H9 (cell line): ENCODE measurements at regions not wholly inside any gene's neighbourhood (a gene's known extent, or its start where the extent isn't known, plus 50 kb on each side); places are given as distances from the start of the nearest gene placed in this dataset.

Experiments used
- DNase-seq: peaks from one replicate; pipeline ENCODE4 v3.0.0-alpha.2; 2017
- H2AFZ ChIP-seq: one replicate; pipeline ENCODE4 v1.6.1; 2013; ENCODE audit warnings: mild to moderate bottlenecking, low read length, control low read depth, moderate library complexity
- H2AK5ac ChIP-seq: 2 replicates; pipeline ENCODE4 v1.6.1; 2013; ENCODE audit warnings: low read length, control low read depth, mixed read lengths; ENCODE audit not compliant: insufficient read length
- H2BK120ac ChIP-seq: one replicate; pipeline ENCODE4 v1.6.1; 2013; ENCODE audit warnings: low read depth, mild to moderate bottlenecking, low read length, control low read depth, inconsistent platforms; ENCODE audit not compliant: poor library complexity, severe bottlenecking
- H2BK12ac ChIP-seq: 2 replicates; pipeline ENCODE4 v1.6.1; 2013; ENCODE audit warnings: low read length, control low read depth, mixed read lengths, low read depth; ENCODE audit not compliant: insufficient read length
- H2BK15ac ChIP-seq: 2 replicates; pipeline ENCODE4 v1.6.1; 2013; ENCODE audit warnings: low read depth, low read length, control low read depth
- H2BK20ac ChIP-seq: one replicate; pipeline ENCODE4 v1.6.1; 2013; ENCODE audit warnings: low read depth, mild to moderate bottlenecking, low read length, control low read depth, inconsistent platforms; ENCODE audit not compliant: poor library complexity, severe bottlenecking
- H2BK5ac ChIP-seq: 2 replicates; pipeline ENCODE4 v1.6.1; 2013; ENCODE audit warnings: low read length, control low read depth, mixed read lengths; ENCODE audit not compliant: insufficient read length
- H3K14ac ChIP-seq: 2 replicates; pipeline ENCODE4 v1.6.1; 2013; ENCODE audit warnings: low read length, control low read depth; ENCODE audit not compliant: insufficient read depth
- H3K18ac ChIP-seq: 2 replicates; pipeline ENCODE4 v1.6.1; 2013; ENCODE audit warnings: low read depth, mild to moderate bottlenecking, mixed read lengths, low read length, control low read depth; ENCODE audit not compliant: insufficient read length
- H3K23ac ChIP-seq: 2 replicates; pipeline ENCODE4 v1.6.1; 2013; ENCODE audit warnings: low read length, control low read depth, mixed read lengths, low read depth; ENCODE audit not compliant: insufficient read length
- H3K23me2 ChIP-seq: 2 replicates; pipeline ENCODE4 v1.6.1; 2013; ENCODE audit warnings: low read depth, mild to moderate bottlenecking, mixed read lengths, low read length, control low read depth; ENCODE audit not compliant: insufficient read length, poor library complexity, severe bottlenecking
- H3K27ac ChIP-seq: 2 replicates; pipeline ENCODE4 v1.5.1; 2013; ENCODE audit warnings: low read length, control low read depth, mixed read lengths, low read depth; ENCODE audit not compliant: insufficient read length
- H3K27me3 ChIP-seq: 2 replicates; pipeline ENCODE4 v1.6.1; 2013; ENCODE audit warnings: low read length, control low read depth, inconsistent platforms; ENCODE audit not compliant: insufficient read depth
- H3K4ac ChIP-seq: 2 replicates; pipeline ENCODE4 v1.6.1; 2013; ENCODE audit warnings: low read depth, mild to moderate bottlenecking, control low read depth, inconsistent platforms, low read length, moderate library complexity
- H3K4me1 ChIP-seq: 2 replicates; pipeline ENCODE4 v1.6.1; 2013; ENCODE audit warnings: low read length, control low read depth, inconsistent platforms; ENCODE audit not compliant: insufficient read depth
- H3K4me2 ChIP-seq: 2 replicates; pipeline ENCODE4 v1.6.1; 2013; ENCODE audit warnings: low read length, control low read depth, mixed read lengths; ENCODE audit not compliant: insufficient read length, insufficient read depth
- H3K56ac ChIP-seq: 2 replicates; pipeline ENCODE4 v1.6.1; 2013; ENCODE audit warnings: low read depth, mild to moderate bottlenecking, mixed read lengths, low read length, control low read depth; ENCODE audit not compliant: insufficient read length
- H3K79me1 ChIP-seq: 2 replicates; pipeline ENCODE4 v1.6.1; 2013; ENCODE audit warnings: low read depth, mild to moderate bottlenecking, moderate library complexity, low read length, control low read depth, inconsistent platforms; ENCODE audit not compliant: insufficient read depth, poor library complexity, severe bottlenecking
- H3K79me2 ChIP-seq: 2 replicates; pipeline ENCODE4 v1.6.1; 2013; ENCODE audit warnings: low read length, control low read depth, inconsistent platforms; ENCODE audit not compliant: insufficient read depth
- H3K9ac ChIP-seq: 2 replicates; pipeline ENCODE4 v1.6.1; 2013; ENCODE audit warnings: low read length, control low read depth, mixed read lengths; ENCODE audit not compliant: insufficient read length; ENCODE audit errors: extremely low read depth
- H3K9me3 ChIP-seq: one replicate; pipeline ENCODE4 v1.6.1; 2013; ENCODE audit warnings: low read depth, low read length, inconsistent platforms; ENCODE audit not compliant: control insufficient read depth
- H3T11ph ChIP-seq: one replicate; pipeline ENCODE4 v1.6.1; 2013; ENCODE audit warnings: mild to moderate bottlenecking, low read length, control low read depth, inconsistent platforms
- H4K20me1 ChIP-seq: one replicate; pipeline ENCODE4 v1.6.1; 2013; ENCODE audit not compliant: control insufficient read depth, insufficient read length, insufficient read depth
- H4K5ac ChIP-seq: 2 replicates; pipeline ENCODE4 v1.6.1; 2013; ENCODE audit warnings: low read depth, mild to moderate bottlenecking, mixed read lengths, low read length, control low read depth; ENCODE audit not compliant: insufficient read length
- H4K8ac ChIP-seq: replicated peaks from 2 replicates; pipeline ENCODE4 v1.6.1; 2013; ENCODE audit warnings: low read length, control low read depth, mixed read lengths, low read depth; ENCODE audit not compliant: insufficient read length
- H4K91ac ChIP-seq: 2 replicates; pipeline ENCODE4 v1.6.1; 2013; ENCODE audit warnings: low read depth, mild to moderate bottlenecking, moderate library complexity, mixed read lengths, low read length, control low read depth; ENCODE audit not compliant: insufficient read length
- H3K27ac Mint-ChIP-seq, 3 experiments: 2 replicates in 2 of 3; 3 replicates in 1 of 3; pipeline ENCODE4 v1.8.0; 2020 to 2021; ENCODE audit warnings: mixed read lengths in 3 of 3, mild to moderate bottlenecking in 1 of 3, moderate library complexity in 1 of 3
- H3K27me3 Mint-ChIP-seq: 2 replicates; pipeline ENCODE4 v1.8.0; 2021; ENCODE audit warnings: low read depth, mild to moderate bottlenecking, moderate library complexity, mixed read lengths
- H3K36me3 Mint-ChIP-seq, 3 experiments: 2 replicates in 2 of 3; 3 replicates in 1 of 3; pipeline ENCODE4 v1.8.0; 2020 to 2021; ENCODE audit warnings: low read depth in 3 of 3, mixed read lengths in 3 of 3; ENCODE audit not compliant: insufficient read depth in 1 of 3
- H3K4me1 Mint-ChIP-seq, 2 experiments: 2 replicates each; pipeline ENCODE4 v1.8.0; 2020; ENCODE audit warnings: mixed read lengths in 2 of 2
- H3K4me3 Mint-ChIP-seq, 2 experiments: 2 replicates in 1 of 2; 3 replicates in 1 of 2; pipeline ENCODE4 v1.8.0; 2020 to 2021; ENCODE audit warnings: mild to moderate bottlenecking in 2 of 2, mixed read lengths in 2 of 2, moderate library complexity in 1 of 2
- H3K9me3 Mint-ChIP-seq, 2 experiments: 2 replicates in 1 of 2; 3 replicates in 1 of 2; pipeline ENCODE4 v1.8.0; 2020; ENCODE audit warnings: mild to moderate bottlenecking in 2 of 2, mixed read lengths in 2 of 2, moderate library complexity in 1 of 2
- WGBS: extraction: QIAGEN DNeasy Blood & Tissue Kit; methylation state at CpG from one replicate; pipeline ENCODE4 v1.1.7; 2013; ENCODE audit warnings: missing lambda C conversion rate, low lambda C conversion rate, mixed read lengths; ENCODE audit not compliant: insufficient read length; ENCODE audit errors: extremely low coverage; 5-methylcytosine and 5-hydroxymethylcytosine counted together
- TF ChIP-seq, protein P1 (sequence below): fragments of 200-600 bp; sonication (generic); conservative IDR thresholded peaks from 3 replicates; pipeline ENCODE4 v1.8.0; 2021; ENCODE audit warnings: antibody characterized with exemption, mild to moderate bottlenecking

DNA sequence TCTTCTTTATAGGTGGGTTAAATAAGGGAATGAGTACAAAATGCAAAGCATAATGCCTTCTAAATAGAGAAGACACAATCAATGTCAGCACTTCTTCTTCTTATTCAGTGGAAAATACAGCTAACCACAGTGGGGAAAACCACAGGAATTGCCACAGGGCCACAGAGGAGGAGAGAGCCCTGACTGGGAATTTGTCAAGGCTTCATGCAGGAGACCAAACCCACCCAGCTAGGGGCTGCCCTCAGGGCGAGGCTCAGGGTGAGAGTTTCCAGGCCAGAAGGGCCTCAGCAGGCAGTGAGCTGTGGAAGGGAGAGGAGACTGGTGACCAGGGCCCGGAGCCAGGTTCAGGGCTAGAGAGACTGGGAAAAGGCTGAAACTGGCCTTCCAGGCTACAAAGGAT is 279.1 kb downstream of the MSX2 start:
- H3K27ac Mint-ChIP-seq: no peak overlapping the region
- no peak overlapping the region for H3K18ac ChIP-seq
- H4K20me1 ChIP-seq: no peaks in the 10 kb centered on the region
- H2BK20ac ChIP-seq: no peak overlapping the region
- no peaks in the 10 kb centered on the region for H3K4me1 ChIP-seq
- H3K4me2 ChIP-seq: no peak overlapping the region
- H3K9me3 Mint-ChIP-seq: peaks cover 5 to 6% of the 10 kb centered on the region in 2 experiments
- no peak overlapping the region for H2AFZ ChIP-seq
- no peak overlapping the region for H3K23ac ChIP-seq
- H3K9ac ChIP-seq: no peak overlapping the region
- H3K56ac ChIP-seq: no peak overlapping the region
- H4K8ac ChIP-seq: no peak overlapping the region
- H3K27ac ChIP-seq: no peak overlapping the region
- H3K4ac ChIP-seq: no peak overlapping the region
- H3K4me3 Mint-ChIP-seq: no peak overlapping the region
- H2BK12ac ChIP-seq: no peak overlapping the region
- peaks cover 0 to 4% (median 0%) of the 10 kb centered on the region in 3 experiments; a peak in 1 of 7 replicates for H3K36me3 Mint-ChIP-seq
- no CpG with 5 or more reads among the region's 2 CpGs for WGBS
- H3K27me3 ChIP-seq: no peaks in the 10 kb centered on the region
- no peaks in the 10 kb centered on the region for H3K9me3 ChIP-seq
- H3K4me1 Mint-ChIP-seq: peaks cover 3 to 4% of the 10 kb centered on the region in 2 experiments
- no peak for DNase-seq
- no peak overlapping the region for H2BK120ac ChIP-seq
- peaks cover 15% of the 10 kb centered on the region for H3K27me3 Mint-ChIP-seq
- H3K14ac ChIP-seq: no peak overlapping the region
- H2BK5ac ChIP-seq: no peak overlapping the region
- no peak overlapping the region for H4K91ac ChIP-seq
- TF ChIP-seq, protein P1, sequence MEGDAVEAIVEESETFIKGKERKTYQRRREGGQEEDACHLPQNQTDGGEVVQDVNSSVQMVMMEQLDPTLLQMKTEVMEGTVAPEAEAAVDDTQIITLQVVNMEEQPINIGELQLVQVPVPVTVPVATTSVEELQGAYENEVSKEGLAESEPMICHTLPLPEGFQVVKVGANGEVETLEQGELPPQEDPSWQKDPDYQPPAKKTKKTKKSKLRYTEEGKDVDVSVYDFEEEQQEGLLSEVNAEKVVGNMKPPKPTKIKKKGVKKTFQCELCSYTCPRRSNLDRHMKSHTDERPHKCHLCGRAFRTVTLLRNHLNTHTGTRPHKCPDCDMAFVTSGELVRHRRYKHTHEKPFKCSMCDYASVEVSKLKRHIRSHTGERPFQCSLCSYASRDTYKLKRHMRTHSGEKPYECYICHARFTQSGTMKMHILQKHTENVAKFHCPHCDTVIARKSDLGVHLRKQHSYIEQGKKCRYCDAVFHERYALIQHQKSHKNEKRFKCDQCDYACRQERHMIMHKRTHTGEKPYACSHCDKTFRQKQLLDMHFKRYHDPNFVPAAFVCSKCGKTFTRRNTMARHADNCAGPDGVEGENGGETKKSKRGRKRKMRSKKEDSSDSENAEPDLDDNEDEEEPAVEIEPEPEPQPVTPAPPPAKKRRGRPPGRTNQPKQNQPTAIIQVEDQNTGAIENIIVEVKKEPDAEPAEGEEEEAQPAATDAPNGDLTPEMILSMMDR: no peak
- H2BK15ac ChIP-seq: no peak overlapping the region
- no peaks in the 10 kb centered on the region for H3K23me2 ChIP-seq
- H3K79me2 ChIP-seq: no peaks in the 10 kb centered on the region
- no peaks in the 10 kb centered on the region for H3K79me1 ChIP-seq
- no peak overlapping the region for H4K5ac ChIP-seq
- no peak overlapping the region for H3T11ph ChIP-seq
- no peak overlapping the region for H2AK5ac ChIP-seq
